HEK293 (cell line): ENCODE measurements at regions not wholly inside any gene's neighbourhood (a gene's known extent, or its start where the extent isn't known, plus 50 kb on each side); places are given as distances from the start of the nearest gene placed in this dataset.

ENCODE experiments used
- CTCF ChIA-PET: fragments of 350-600 bp; formaldehyde crosslinking; extraction: SDS; loops from one replicate; lab custom pipeline; 2021; ENCODE audit warnings: antibody characterized with exemption; lab: Yijun Ruan, JAX
- POLR2A ChIA-PET: fragments of 300-600 bp; formaldehyde crosslinking; extraction: SDS; loops from one replicate; lab custom pipeline; 2020; ENCODE audit warnings: antibody characterized with exemption, inconsistent platforms; lab: Yijun Ruan, JAX
- H3K27ac ChIP-seq: fragments of 200-500 bp; sonication (Bioruptor generic); 2 replicates; pipeline ENCODE4 v1.5.1; 2014; ENCODE audit warnings: low read depth, low read length, control low read depth, inconsistent platforms; ENCODE audit errors: extremely low read depth
- H3K36me3 ChIP-seq, 2 experiments: fragments of 200-500 bp in 1 of 2; sonication (Bioruptor generic) in 1 of 2; 1 replicate in 1 of 2; 2 replicates in 1 of 2; pipeline ENCODE4 v1.5.1; 2014 to 2017; ENCODE audit warnings: inconsistent platforms in 2 of 2, low read length in 2 of 2; ENCODE audit not compliant: control insufficient read depth in 2 of 2, insufficient read depth in 1 of 2
- H3K4me1 ChIP-seq: fragments of 200-500 bp; sonication (Bioruptor generic); 2 replicates; pipeline ENCODE4 v1.5.1; 2014; ENCODE audit warnings: mild to moderate bottlenecking, low read length, inconsistent platforms; ENCODE audit not compliant: control insufficient read depth, insufficient read depth
- H3K4me3 ChIP-seq: 2 replicates; pipeline ENCODE4 v1.5.1; 2011; ENCODE audit warnings: low read depth, mild to moderate bottlenecking, control low read depth, low read length, moderate library complexity
- H3K9me3 ChIP-seq: fragments of 200-500 bp; sonication (Bioruptor generic); 2 replicates; pipeline ENCODE4 v1.5.1; 2014; ENCODE audit warnings: low read depth, low read length, inconsistent platforms; ENCODE audit not compliant: control insufficient read depth, insufficient read depth
- EGR2 ChIP-seq: fragments of 450-650 bp; formaldehyde crosslinking; IDR thresholded peaks from 2 replicates; pipeline ENCODE4 v1.5.1; 2016; ENCODE audit warnings: low read depth, missing biosample characterization, missing genetic modification characterization
- KLF9 ChIP-seq: fragments of 450-650 bp; formaldehyde crosslinking; IDR thresholded peaks from 2 replicates; pipeline ENCODE4 v1.5.1; 2016; ENCODE audit warnings: missing biosample characterization, missing genetic modification characterization, low read depth
- SETDB1 ChIP-seq: IDR thresholded peaks from one replicate; pipeline ENCODE4 v1.6.1; 2017; ENCODE audit warnings: mild to moderate bottlenecking, low read length, moderate library complexity, mixed read lengths; ENCODE audit not compliant: insufficient read length
- SP2 ChIP-seq: fragments of 450-650 bp; formaldehyde crosslinking; IDR thresholded peaks from 2 replicates; pipeline ENCODE4 v1.5.1; 2016; ENCODE audit warnings: missing biosample characterization, missing genetic modification characterization
- ZNF140 ChIP-seq: fragments of 450-650 bp; formaldehyde crosslinking; IDR thresholded peaks from 2 replicates; pipeline ENCODE4 v1.5.1; 2016; ENCODE audit warnings: missing biosample characterization, missing genetic modification characterization
- ZNF155 ChIP-seq: fragments of 450-650 bp; formaldehyde crosslinking; IDR thresholded peaks from 2 replicates; pipeline ENCODE4 v1.5.1; 2016; ENCODE audit warnings: missing biosample characterization, missing genetic modification characterization
- ZNF175 ChIP-seq: fragments of 450-650 bp; formaldehyde crosslinking; IDR thresholded peaks from 2 replicates; pipeline ENCODE4 v1.5.1; 2016; ENCODE audit warnings: missing biosample characterization, missing genetic modification characterization
- ZNF202 ChIP-seq: fragments of 450-650 bp; formaldehyde crosslinking; IDR thresholded peaks from 2 replicates; pipeline ENCODE4 v1.5.1; 2016; ENCODE audit warnings: missing biosample characterization, missing genetic modification characterization, borderline replicate concordance
- ZNF324 ChIP-seq: fragments of 450-650 bp; formaldehyde crosslinking; IDR thresholded peaks from 2 replicates; pipeline ENCODE4 v1.5.1; 2016; ENCODE audit warnings: missing biosample characterization, missing genetic modification characterization
- ZNF354C ChIP-seq: fragments of 450-650 bp; formaldehyde crosslinking; IDR thresholded peaks from 2 replicates; pipeline ENCODE4 v1.5.1; 2016; ENCODE audit warnings: missing biosample characterization, missing genetic modification characterization, low read depth, borderline replicate concordance
- ZNF391 ChIP-seq: fragments of 450-650 bp; formaldehyde crosslinking; IDR thresholded peaks from 2 replicates; pipeline ENCODE4 v1.5.1; 2016; ENCODE audit warnings: low read depth, missing biosample characterization, missing genetic modification characterization, borderline replicate concordance
- ZNF423 ChIP-seq: fragments of 450-650 bp; formaldehyde crosslinking; IDR thresholded peaks from 2 replicates; pipeline ENCODE4 v1.5.1; 2016; ENCODE audit warnings: missing biosample characterization, missing genetic modification characterization
- ZNF560 ChIP-seq: fragments of 450-650 bp; formaldehyde crosslinking; IDR thresholded peaks from 2 replicates; pipeline ENCODE4 v1.5.1; 2017; ENCODE audit warnings: missing biosample characterization, missing genetic modification characterization, borderline replicate concordance
- ZNF585B ChIP-seq: fragments of 450-650 bp; formaldehyde crosslinking; IDR thresholded peaks from 2 replicates; pipeline ENCODE4 v1.5.1; 2016; ENCODE audit warnings: missing biosample characterization, missing genetic modification characterization
- ZNF658 ChIP-seq: fragments of 450-650 bp; formaldehyde crosslinking; IDR thresholded peaks from 2 replicates; pipeline ENCODE4; 2016; ENCODE audit warnings: missing biosample characterization, missing genetic modification characterization
- ZNF707 ChIP-seq: fragments of 450-650 bp; formaldehyde crosslinking; IDR thresholded peaks from 2 replicates; pipeline ENCODE4 v1.5.1; 2016; ENCODE audit warnings: missing biosample characterization, missing genetic modification characterization
- ZSCAN30 ChIP-seq: fragments of 450-650 bp; IDR thresholded peaks from 2 replicates; pipeline ENCODE4 v1.5.1; 2018; ENCODE audit warnings: missing biosample characterization, mild to moderate bottlenecking, missing genetic modification characterization, moderate library complexity
- TF ChIP-seq, protein P1 (sequence below): fragments of 450-650 bp; formaldehyde crosslinking; conservative IDR thresholded peaks from 2 replicates; pipeline ENCODE4 v1.5.1; 2016; ENCODE audit warnings: low read depth, missing biosample characterization, missing genetic modification characterization
- TF ChIP-seq, protein P2 (sequence below): fragments of 450-650 bp; formaldehyde crosslinking; IDR thresholded peaks from 2 replicates; pipeline ENCODE4 v1.5.1; 2016; ENCODE audit warnings: missing biosample characterization, missing genetic modification characterization
- TF ChIP-seq, protein P3 (sequence below): fragments of 450-650 bp; formaldehyde crosslinking; IDR thresholded peaks from 2 replicates; pipeline ENCODE4 v1.5.1; 2016; ENCODE audit warnings: missing biosample characterization, missing genetic modification characterization
- TF ChIP-seq, protein P4 (sequence below): fragments of 450-650 bp; formaldehyde crosslinking; IDR thresholded peaks from 2 replicates; pipeline ENCODE4 v1.5.1; 2016; ENCODE audit warnings: missing biosample characterization, missing genetic modification characterization, borderline replicate concordance
- TF ChIP-seq, protein P5 (sequence below): fragments of 450-650 bp; formaldehyde crosslinking; IDR thresholded peaks from 2 replicates; pipeline ENCODE4 v1.5.1; 2017; ENCODE audit warnings: missing biosample characterization, missing genetic modification characterization

DNA sequence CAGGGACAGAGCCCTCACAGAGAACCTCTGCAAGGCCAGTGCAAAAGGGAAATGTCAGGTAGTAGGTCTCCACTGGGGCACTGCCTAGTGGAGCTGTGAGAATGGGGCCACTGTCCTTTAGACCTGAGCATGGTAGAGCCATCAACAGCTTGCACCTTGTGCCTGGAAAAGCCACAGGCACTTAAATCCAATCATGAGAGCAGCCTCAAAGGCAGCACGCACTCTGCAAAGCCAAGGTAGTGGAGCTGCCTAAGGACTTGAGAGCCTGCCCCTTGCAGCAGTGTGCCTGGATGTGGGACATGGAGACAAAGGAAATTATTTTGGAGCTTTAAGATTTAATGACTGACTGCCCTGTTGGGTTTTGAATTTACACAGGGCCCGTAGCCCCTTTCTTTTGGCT is 918.5 kb upstream of the POT1 start (continued):
- no peak for TF ChIP-seq ZNF324 (tag by site-specific recombination)
- TF ChIP-seq ZNF155 (tag by site-specific recombination), result no peak
- no peak for TF ChIP-seq SP2 (tag by site-specific recombination)
- no peak for TF ChIP-seq ZNF658
- TF ChIP-seq, protein P1, sequence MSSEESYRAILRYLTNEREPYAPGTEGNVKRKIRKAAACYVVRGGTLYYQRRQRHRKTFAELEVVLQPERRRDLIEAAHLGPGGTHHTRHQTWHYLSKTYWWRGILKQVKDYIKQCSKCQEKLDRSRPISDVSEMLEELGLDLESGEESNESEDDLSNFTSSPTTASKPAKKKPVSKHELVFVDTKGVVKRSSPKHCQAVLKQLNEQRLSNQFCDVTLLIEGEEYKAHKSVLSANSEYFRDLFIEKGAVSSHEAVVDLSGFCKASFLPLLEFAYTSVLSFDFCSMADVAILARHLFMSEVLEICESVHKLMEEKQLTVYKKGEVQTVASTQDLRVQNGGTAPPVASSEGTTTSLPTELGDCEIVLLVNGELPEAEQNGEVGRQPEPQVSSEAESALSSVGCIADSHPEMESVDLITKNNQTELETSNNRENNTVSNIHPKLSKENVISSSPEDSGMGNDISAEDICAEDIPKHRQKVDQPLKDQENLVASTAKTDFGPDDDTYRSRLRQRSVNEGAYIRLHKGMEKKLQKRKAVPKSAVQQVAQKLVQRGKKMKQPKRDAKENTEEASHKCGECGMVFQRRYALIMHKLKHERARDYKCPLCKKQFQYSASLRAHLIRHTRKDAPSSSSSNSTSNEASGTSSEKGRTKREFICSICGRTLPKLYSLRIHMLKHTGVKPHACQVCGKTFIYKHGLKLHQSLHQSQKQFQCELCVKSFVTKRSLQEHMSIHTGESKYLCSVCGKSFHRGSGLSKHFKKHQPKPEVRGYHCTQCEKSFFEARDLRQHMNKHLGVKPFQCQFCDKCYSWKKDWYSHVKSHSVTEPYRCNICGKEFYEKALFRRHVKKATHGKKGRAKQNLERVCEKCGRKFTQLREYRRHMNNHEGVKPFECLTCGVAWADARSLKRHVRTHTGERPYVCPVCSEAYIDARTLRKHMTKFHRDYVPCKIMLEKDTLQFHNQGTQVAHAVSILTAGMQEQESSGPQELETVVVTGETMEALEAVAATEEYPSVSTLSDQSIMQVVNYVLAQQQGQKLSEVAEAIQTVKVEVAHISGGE (tag by site-specific recombination), result no peak
- no peak for TF ChIP-seq ZNF175 (tag by site-specific recombination)
- no peak for TF ChIP-seq KLF9 (tag by site-specific recombination)
- TF ChIP-seq ZNF560 (tag by site-specific recombination), result no peak

DNA sequence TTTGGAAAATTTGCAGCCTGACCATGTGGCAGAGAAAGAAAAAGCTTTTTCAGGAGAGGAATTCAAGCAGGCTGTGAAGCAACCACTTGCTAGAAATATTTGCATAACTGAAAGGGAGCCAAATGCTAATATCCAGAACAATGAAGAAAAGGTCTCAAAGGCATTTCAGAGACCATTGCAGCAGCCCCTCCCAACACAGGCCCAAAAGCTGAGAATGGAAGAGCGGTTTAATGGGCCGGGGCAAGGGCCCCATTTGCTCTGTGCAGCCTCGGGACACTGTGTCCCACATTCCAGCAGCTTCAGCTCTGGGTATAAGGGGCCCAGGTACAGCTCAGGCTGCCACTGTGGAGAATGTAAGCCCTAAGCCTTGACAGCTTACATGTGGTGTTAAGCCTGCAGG is 918.1 kb upstream of the POT1 start:
- TF ChIP-seq ZNF140 (tag by site-specific recombination) (no peak), ZNF202 (no peak), ZNF391 (tag by site-specific recombination) (no peak), EGR2 (no peak)
- TF ChIP-seq, protein P2, sequence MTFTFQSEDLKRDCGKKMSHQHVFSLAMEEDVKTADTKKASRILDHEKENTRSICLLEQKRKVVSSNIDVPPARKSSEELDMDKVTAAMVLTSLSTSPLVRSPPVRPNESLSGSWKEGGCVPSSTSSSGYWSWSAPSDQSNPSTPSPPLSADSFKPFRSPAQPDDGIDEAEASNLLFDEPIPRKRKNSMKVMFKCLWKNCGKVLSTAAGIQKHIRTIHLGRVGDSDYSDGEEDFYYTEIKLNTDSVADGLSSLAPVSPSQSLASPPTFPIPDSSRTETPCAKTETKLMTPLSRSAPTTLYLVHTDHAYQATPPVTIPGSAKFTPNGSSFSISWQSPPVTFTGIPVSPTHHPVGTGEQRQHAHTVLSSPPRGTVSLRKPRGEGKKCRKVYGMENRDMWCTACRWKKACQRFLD, result no peak
- POLR2A ChIA-PET, result no interaction called here
- CTCF ChIA-PET, result no interaction called here
- Histone ChIP-seq H3K36me3 (no peaks in the 10 kb centered on the region), H3K4me3 (no peak overlapping the region), H3K4me1 (no peaks in the 10 kb centered on the region), H3K27ac (no peak overlapping the region), H3K9me3 (no peaks in the 10 kb centered on the region)

DNA sequence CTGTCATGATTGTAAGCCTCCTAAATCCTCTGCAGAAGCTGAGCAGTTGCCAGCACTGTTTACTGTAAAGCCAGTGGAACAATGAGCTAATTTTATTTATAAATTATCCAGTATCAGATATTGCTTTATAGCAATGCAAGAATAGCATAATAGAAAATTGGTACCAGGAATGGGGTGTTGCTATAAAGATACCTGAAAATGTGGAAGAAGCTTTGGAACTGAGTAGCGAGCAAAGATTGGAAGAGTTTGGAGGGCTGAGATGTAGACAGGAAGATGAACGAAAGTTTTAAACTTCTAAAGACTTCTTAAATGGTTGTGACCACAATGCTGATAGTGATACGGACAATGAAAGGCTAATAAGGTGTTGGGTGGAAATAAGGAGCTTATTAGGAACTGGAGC is 917.4 kb upstream of the POT1 start:
- H3K9me3 ChIP-seq, result no peaks in the 10 kb centered on the region
- ChIA-PET POLR2A (no interaction called here), CTCF (no interaction called here)
- peak; percentile 65; the same call in 1 of the 2 replicates for TF ChIP-seq ZNF707 (tag by site-specific recombination)
- TF ChIP-seq, protein P3, sequence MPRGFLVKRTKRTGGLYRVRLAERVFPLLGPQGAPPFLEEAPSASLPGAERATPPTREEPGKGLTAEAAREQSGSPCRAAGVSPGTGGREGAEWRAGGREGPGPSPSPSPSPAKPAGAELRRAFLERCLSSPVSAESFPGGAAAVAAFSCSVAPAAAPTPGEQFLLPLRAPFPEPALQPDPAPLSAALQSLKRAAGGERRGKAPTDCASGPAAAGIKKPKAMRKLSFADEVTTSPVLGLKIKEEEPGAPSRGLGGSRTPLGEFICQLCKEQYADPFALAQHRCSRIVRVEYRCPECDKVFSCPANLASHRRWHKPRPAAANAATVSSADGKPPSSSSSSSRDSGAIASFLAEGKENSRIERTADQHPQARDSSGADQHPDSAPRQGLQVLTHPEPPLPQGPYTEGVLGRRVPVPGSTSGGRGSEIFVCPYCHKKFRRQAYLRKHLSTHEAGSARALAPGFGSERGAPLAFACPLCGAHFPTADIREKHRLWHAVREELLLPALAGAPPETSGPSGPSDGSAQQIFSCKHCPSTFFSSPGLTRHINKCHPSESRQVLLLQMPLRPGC, result no peak
- H3K4me1 ChIP-seq, result no peaks in the 10 kb centered on the region
- H3K36me3 ChIP-seq, result no peaks in the 10 kb centered on the region
- no peak overlapping the region for H3K27ac ChIP-seq
- H3K4me3 ChIP-seq, result no peak overlapping the region

DNA sequence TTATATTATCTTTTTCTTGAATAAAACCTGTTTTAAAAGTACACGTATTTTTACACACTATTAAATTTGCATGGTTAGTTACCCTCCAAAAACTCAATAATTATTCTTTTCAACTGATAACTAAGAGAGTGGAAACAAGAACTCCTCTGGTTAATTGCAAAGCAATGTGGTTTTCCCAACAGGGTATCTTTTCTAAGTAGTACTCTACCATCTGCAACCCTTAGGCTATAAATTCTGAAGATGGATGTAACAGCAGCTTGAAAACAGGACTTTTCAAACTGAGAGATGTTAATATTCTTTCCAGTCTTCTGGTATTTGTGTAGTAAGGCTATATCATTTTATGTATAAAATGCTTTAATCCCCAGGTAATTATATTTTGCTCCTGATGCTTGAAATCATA is 916.1 kb upstream of the POT1 start:
- Histone ChIP-seq H3K36me3 (no peaks in the 10 kb centered on the region), H3K4me3 (no peak overlapping the region), H3K9me3 (no peaks in the 10 kb centered on the region), H3K27ac (no peak overlapping the region), H3K4me1 (no peaks in the 10 kb centered on the region)
- POLR2A ChIA-PET, result no interaction called here
- CTCF ChIA-PET, result no interaction called here
- TF ChIP-seq, protein P4, sequence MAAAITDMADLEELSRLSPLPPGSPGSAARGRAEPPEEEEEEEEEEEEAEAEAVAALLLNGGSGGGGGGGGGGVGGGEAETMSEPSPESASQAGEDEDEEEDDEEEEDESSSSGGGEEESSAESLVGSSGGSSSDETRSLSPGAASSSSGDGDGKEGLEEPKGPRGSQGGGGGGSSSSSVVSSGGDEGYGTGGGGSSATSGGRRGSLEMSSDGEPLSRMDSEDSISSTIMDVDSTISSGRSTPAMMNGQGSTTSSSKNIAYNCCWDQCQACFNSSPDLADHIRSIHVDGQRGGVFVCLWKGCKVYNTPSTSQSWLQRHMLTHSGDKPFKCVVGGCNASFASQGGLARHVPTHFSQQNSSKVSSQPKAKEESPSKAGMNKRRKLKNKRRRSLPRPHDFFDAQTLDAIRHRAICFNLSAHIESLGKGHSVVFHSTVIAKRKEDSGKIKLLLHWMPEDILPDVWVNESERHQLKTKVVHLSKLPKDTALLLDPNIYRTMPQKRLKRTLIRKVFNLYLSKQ (tag by site-specific recombination), result no peak
- no peak for TF ChIP-seq ZNF354C (tag by site-specific recombination)
- no peak for TF ChIP-seq EGR2
- TF ChIP-seq ZSCAN30 (tag by site-specific recombination), result no peak
- TF ChIP-seq ZNF423 (tag by site-specific recombination), result no peak
- TF ChIP-seq SETDB1, result no peak
- no peak for TF ChIP-seq ZNF585B (tag by site-specific recombination)
- TF ChIP-seq, protein P5, sequence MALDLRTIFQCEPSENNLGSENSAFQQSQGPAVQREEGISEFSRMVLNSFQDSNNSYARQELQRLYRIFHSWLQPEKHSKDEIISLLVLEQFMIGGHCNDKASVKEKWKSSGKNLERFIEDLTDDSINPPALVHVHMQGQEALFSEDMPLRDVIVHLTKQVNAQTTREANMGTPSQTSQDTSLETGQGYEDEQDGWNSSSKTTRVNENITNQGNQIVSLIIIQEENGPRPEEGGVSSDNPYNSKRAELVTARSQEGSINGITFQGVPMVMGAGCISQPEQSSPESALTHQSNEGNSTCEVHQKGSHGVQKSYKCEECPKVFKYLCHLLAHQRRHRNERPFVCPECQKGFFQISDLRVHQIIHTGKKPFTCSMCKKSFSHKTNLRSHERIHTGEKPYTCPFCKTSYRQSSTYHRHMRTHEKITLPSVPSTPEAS, result no peak
